ENCODE measurements at regions not wholly inside any gene's neighbourhood (a gene's known extent, or its start where the extent isn't known, plus 50 kb on each side); places are given as distances from the start of the nearest gene placed in this dataset.

DNA sequence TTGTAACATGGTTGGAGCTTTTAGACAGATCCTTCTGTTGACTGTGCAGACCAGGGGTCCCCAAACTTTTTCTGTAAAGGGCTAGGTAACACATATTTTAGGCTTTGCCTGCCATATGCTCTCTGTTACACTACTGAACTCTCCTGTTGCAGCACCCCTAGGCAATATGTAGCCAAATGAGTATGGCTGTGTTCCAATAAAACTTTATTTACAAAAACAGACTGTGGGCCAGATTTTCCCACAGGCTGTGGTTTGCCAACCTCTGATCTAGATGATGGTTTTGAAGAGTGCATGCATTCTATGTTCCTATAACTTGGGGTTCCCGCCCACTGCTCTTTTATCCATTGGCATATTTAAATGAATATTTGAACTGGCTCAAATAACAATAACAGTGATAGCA, 180.3 kb upstream of the VASH1 start:
- H3K36me3 ChIP-seq (ENCODE audit: insufficient read depth, low read length, poor library complexity, severe bottlenecking), result no peaks in the 10 kb centered on the region
- ChIA-PET CTCF (no interaction called here), POLR2A (ENCODE audit: low non-redundant PET) (no interaction called here)
- no TSS peak for BruUV-seq (replicated peaks)
- H3K27me3 ChIP-seq (replicated peaks; ENCODE audit: insufficient read depth, low read depth, low read length, poor library complexity), result no peaks in the 10 kb centered on the region
- no peaks in the 10 kb centered on the region for H3K9me3 ChIP-seq (ENCODE audit: low read depth, low read length, poor library complexity, severe bottlenecking)
- H3K27ac ChIP-seq (ENCODE audit: low read depth, low read length, poor library complexity, severe bottlenecking), result no peak overlapping the region
- DNase-seq (ENCODE audit: low spot score), result no peak
- intact Hi-C loops (cut with micrococcal nuclease; ENCODE audit: unreplicated experiment), result no loop called here
- TF ChIP-seq, protein P1, sequence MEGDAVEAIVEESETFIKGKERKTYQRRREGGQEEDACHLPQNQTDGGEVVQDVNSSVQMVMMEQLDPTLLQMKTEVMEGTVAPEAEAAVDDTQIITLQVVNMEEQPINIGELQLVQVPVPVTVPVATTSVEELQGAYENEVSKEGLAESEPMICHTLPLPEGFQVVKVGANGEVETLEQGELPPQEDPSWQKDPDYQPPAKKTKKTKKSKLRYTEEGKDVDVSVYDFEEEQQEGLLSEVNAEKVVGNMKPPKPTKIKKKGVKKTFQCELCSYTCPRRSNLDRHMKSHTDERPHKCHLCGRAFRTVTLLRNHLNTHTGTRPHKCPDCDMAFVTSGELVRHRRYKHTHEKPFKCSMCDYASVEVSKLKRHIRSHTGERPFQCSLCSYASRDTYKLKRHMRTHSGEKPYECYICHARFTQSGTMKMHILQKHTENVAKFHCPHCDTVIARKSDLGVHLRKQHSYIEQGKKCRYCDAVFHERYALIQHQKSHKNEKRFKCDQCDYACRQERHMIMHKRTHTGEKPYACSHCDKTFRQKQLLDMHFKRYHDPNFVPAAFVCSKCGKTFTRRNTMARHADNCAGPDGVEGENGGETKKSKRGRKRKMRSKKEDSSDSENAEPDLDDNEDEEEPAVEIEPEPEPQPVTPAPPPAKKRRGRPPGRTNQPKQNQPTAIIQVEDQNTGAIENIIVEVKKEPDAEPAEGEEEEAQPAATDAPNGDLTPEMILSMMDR (conservative IDR thresholded peaks at IDR 0.05; ENCODE audit: low read depth, low read length), result no peak
- TF ChIP-seq EZH2 (IDR thresholded peaks at IDR 0.05; ENCODE audit: borderline replicate concordance, low read depth, low read length, poor library complexity, severe bottlenecking), result no peak
- no peak overlapping the region for H3K4me3 ChIP-seq (ENCODE audit: low read depth, low read length, poor library complexity, severe bottlenecking)
- peaks cover 13% of the 10 kb centered on the region for H3K4me1 ChIP-seq (ENCODE audit: insufficient read depth, low read length, poor library complexity, severe bottlenecking)

DNA sequence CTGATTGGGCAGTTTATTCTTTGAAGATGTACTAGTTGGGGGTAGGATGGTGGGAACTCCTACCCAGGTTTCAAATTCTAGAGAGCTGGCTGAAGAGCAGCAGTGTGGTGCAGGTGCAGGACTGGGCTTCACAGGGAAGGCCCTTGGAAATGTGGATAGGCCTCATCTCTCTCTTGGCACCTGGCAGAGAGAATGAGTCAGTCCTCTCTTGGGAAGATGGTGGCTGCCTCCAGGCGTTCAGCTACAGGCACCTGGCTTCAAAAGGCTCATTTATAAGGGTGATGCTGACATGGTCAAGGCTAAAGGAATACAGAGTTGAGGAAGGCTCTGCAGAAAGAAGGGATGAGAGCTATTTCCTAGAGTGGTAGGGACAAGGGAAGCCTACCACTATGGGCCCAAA, 179.7 kb upstream of the VASH1 start:
- POLR2A ChIA-PET (ENCODE audit: low non-redundant PET), result no interaction called here

DNA sequence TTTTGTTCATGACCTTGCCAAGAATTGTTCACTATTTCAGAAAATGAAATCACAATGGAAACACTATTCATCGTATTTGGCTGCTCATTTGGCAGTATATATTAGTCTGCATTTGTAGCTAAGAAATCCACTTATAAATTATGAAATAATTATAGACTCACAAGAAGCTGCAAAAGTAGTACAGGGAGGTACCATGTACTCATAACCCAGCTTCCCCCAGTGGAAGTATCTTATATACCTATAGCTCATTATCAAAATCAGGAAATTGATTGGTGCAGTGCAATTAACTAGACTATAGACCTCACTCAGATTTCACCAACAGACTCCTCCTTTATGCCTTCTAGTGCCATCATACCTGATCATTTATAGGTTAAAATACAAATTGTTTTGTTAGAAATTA, 178.8 kb upstream of the VASH1 start:
- no peak overlapping the region for H3K4me3 ChIP-seq (ENCODE audit: low read depth, low read length, poor library complexity, severe bottlenecking)
- CTCF ChIA-PET, result no interaction called here

More for the DNA sequence above, 179.7 kb upstream of the VASH1 start:
- no peak overlapping the region for H3K27ac ChIP-seq (ENCODE audit: low read depth, low read length, poor library complexity, severe bottlenecking)
- H3K9me3 ChIP-seq (ENCODE audit: low read depth, low read length, poor library complexity, severe bottlenecking), result no peaks in the 10 kb centered on the region
- H3K4me3 ChIP-seq (ENCODE audit: low read depth, low read length, poor library complexity, severe bottlenecking), result no peak overlapping the region
- intact Hi-C loops (cut with micrococcal nuclease; ENCODE audit: unreplicated experiment), result no loop called here
- no peaks in the 10 kb centered on the region for H3K27me3 ChIP-seq (replicated peaks; ENCODE audit: insufficient read depth, low read depth, low read length, poor library complexity)
- DNase-seq (ENCODE audit: low spot score), result no peak
- CTCF ChIA-PET, result no interaction called here
- no TSS peak for BruUV-seq (replicated peaks)
- H3K36me3 ChIP-seq (ENCODE audit: insufficient read depth, low read length, poor library complexity, severe bottlenecking), result no peaks in the 10 kb centered on the region
- peaks cover 13% of the 10 kb centered on the region for H3K4me1 ChIP-seq (ENCODE audit: insufficient read depth, low read length, poor library complexity, severe bottlenecking)
- TF ChIP-seq EZH2 (IDR thresholded peaks at IDR 0.05; ENCODE audit: borderline replicate concordance, low read depth, low read length, poor library complexity, severe bottlenecking), result no peak
- TF ChIP-seq, protein P1 (conservative IDR thresholded peaks at IDR 0.05; ENCODE audit: low read depth, low read length), result no peak

More for the DNA sequence above, 178.8 kb upstream of the VASH1 start:
- no peaks in the 10 kb centered on the region for H3K27me3 ChIP-seq (replicated peaks; ENCODE audit: insufficient read depth, low read depth, low read length, poor library complexity)
- intact Hi-C loops (cut with micrococcal nuclease; ENCODE audit: unreplicated experiment), result no loop called here
- peaks cover 13% of the 10 kb centered on the region for H3K4me1 ChIP-seq (ENCODE audit: insufficient read depth, low read length, poor library complexity, severe bottlenecking)
- POLR2A ChIA-PET (ENCODE audit: low non-redundant PET), result no interaction called here
- no peaks in the 10 kb centered on the region for H3K36me3 ChIP-seq (ENCODE audit: insufficient read depth, low read length, poor library complexity, severe bottlenecking)
- DNase-seq (ENCODE audit: low spot score), result no peak
- no peak overlapping the region for H3K27ac ChIP-seq (ENCODE audit: low read depth, low read length, poor library complexity, severe bottlenecking)
- TF ChIP-seq EZH2 (IDR thresholded peaks at IDR 0.05; ENCODE audit: borderline replicate concordance, low read depth, low read length, poor library complexity, severe bottlenecking), result no peak
- TF ChIP-seq, protein P1 (conservative IDR thresholded peaks at IDR 0.05; ENCODE audit: low read depth, low read length), result no peak
- BruUV-seq (replicated peaks), result no TSS peak
- no peaks in the 10 kb centered on the region for H3K9me3 ChIP-seq (ENCODE audit: low read depth, low read length, poor library complexity, severe bottlenecking)
